Fibroblast of pulmonary artery (primary cell): ENCODE measurements at regions not wholly inside any gene's neighbourhood (a gene's known extent, or its start where the extent isn't known, plus 50 kb on each side); places are given as distances from the start of the nearest gene placed in this dataset.
A peak's percentile ranks its signal among the peaks of the same experiment; 100 is the strongest.

Experiments
- DNase-seq: peaks from one replicate; pipeline ENCODE4 v3.0.0-alpha.2; 2010; ENCODE audit warnings: low read depth
- H3K4me3 ChIP-seq: replicated peaks from 2 replicates; pipeline ENCODE4 v1.5.1; 2011; ENCODE audit warnings: low read depth, mild to moderate bottlenecking, control low read depth, low read length, moderate library complexity
- CTCF ChIP-seq: IDR thresholded peaks from 2 replicates; pipeline ENCODE4 v1.5.1; 2011; ENCODE audit warnings: mild to moderate bottlenecking, control low read depth, low read length, inconsistent platforms; ENCODE audit errors: missing control alignments

- DNase-seq, result no peak
- H3K4me3 ChIP-seq, result no peak overlapping the region
- TF ChIP-seq CTCF, result no peak
Observed at GRCh38 chr3:168524129-168524528, 428.4 kb upstream of the GOLIM4 start.

GRCh38 chr3:168517249-168518071 lies 421.7 kb upstream of the GOLIM4 start:
- no peak for TF ChIP-seq CTCF
- DNase-seq, result no peak
- H3K4me3 ChIP-seq, result no peak overlapping the region

GRCh38 chr3:168514252-168514651 lies 418.5 kb upstream of the GOLIM4 start:
- H3K4me3 ChIP-seq, result no peak overlapping the region

GRCh38 chr3:168512802-168513201 lies 417.1 kb upstream of the GOLIM4 start:
- no peak for DNase-seq
- no peak for TF ChIP-seq CTCF
- H3K4me3 ChIP-seq, result no peak overlapping the region

More at GRCh38 chr3:168514252-168514651, 418.5 kb upstream of the GOLIM4 start:
- DNase-seq, result no peak
- no peak for TF ChIP-seq CTCF

GRCh38 chr3:168511428-168512014 lies 415.8 kb upstream of the GOLIM4 start:
- peak; percentile 69 for TF ChIP-seq CTCF
- H3K4me3 ChIP-seq, result no peak overlapping the region
- peak; percentile 42 for DNase-seq

- no peak for DNase-seq
- TF ChIP-seq CTCF, result no peak
- no peak overlapping the region for H3K4me3 ChIP-seq
Observed at GRCh38 chr3:168506589-168506988, 410.9 kb upstream of the GOLIM4 start.

GRCh38 chr3:168501570-168501969 lies 405.8 kb upstream of the GOLIM4 start:
- no peak for DNase-seq
- TF ChIP-seq CTCF, result no peak
- H3K4me3 ChIP-seq, result no peak overlapping the region
